ENCODE measurements at regions not wholly inside any gene's neighbourhood (a gene's known extent, or its start where the extent isn't known, plus 50 kb on each side); places are given as distances from the start of the nearest gene placed in this dataset.

GRCh38 chr11:130601764-130602460 lies 153.5 kb downstream of the ADAMTS15 start:
- TF ChIP-seq CTCF (IDR thresholded peaks at IDR 0.05): no peak
- TF ChIP-seq EP300 (IDR thresholded peaks at IDR 0.05): no peak

All from ovary (tissue), 3 donors.